Natural killer cell (primary cell): ENCODE measurements at regions not wholly inside any gene's neighbourhood (a gene's known extent, or its start where the extent isn't known, plus 50 kb on each side); places are given as distances from the start of the nearest gene placed in this dataset.

Source experiments
- ATAC-seq, 3 donors: fragments of 150-1000 bp in 2 of 3; fragments of 200-7000 bp in 1 of 3; cut with Tn5 transposase; 1 replicate in 1 of 3; 2 replicates in 2 of 3; pipeline ENCODE4 v1.10.0; 2021; ENCODE audit warnings: mild to moderate bottlenecking in 2 of 3, moderate library complexity in 2 of 3
- DNase-seq, 2 donors: peaks; one replicate each; pipeline versions ENCODE4 v3.0.0 to v3.0.0-alpha.2; 2013 to 2021; ENCODE audit warnings: mixed read lengths in 1 of 2
- H3K27ac ChIP-seq: one replicate; pipeline ENCODE4 v1.5.1; 2013; ENCODE audit warnings: mild to moderate bottlenecking, low read length
- H3K27me3 ChIP-seq: one replicate; pipeline ENCODE4 v1.6.1; 2013; ENCODE audit warnings: low read length; ENCODE audit not compliant: control insufficient read depth, insufficient read depth
- H3K36me3 ChIP-seq: one replicate; pipeline ENCODE4 v1.6.1; 2013; ENCODE audit warnings: low read length; ENCODE audit not compliant: control insufficient read depth, insufficient read depth
- H3K4me1 ChIP-seq: one replicate; pipeline ENCODE4 v1.6.1; 2013; ENCODE audit warnings: low read length; ENCODE audit not compliant: control insufficient read depth, insufficient read depth
- H3K4me3 ChIP-seq: one replicate; pipeline ENCODE4 v1.5.1; 2013; ENCODE audit warnings: low read length
- H3K9me3 ChIP-seq: one replicate; pipeline ENCODE4 v1.6.1; 2013; ENCODE audit warnings: low read length; ENCODE audit not compliant: control insufficient read depth, insufficient read depth
- H3K27ac Mint-ChIP-seq, 2 donors: one replicate each; pipeline ENCODE4 v1.8.0; 2022; ENCODE audit warnings: mild to moderate bottlenecking in 2 of 2, mixed read lengths in 2 of 2, moderate library complexity in 1 of 2
- H3K27me3 Mint-ChIP-seq, 2 donors: one replicate each; pipeline ENCODE4 v1.8.0; 2022; ENCODE audit warnings: low read depth in 2 of 2, mixed read lengths in 2 of 2
- H3K36me3 Mint-ChIP-seq: one replicate; pipeline ENCODE4 v1.8.0; 2022; ENCODE audit warnings: mixed read lengths
- H3K4me1 Mint-ChIP-seq, 2 donors: one replicate each; pipeline ENCODE4 v1.8.0; 2022; ENCODE audit warnings: mixed read lengths in 2 of 2
- H3K4me3 Mint-ChIP-seq: one replicate; pipeline ENCODE4 v1.8.0; 2022; ENCODE audit warnings: mild to moderate bottlenecking, moderate library complexity, mixed read lengths
- H3K9me3 Mint-ChIP-seq, 2 donors: one replicate each; pipeline ENCODE4 v1.8.0; 2022; ENCODE audit warnings: mixed read lengths in 2 of 2
- CTCF ChIP-seq: fragments of 200-600 bp; IDR thresholded peaks from one replicate; pipeline ENCODE4 v1.8.0; 2022; ENCODE audit warnings: antibody characterized with exemption
- WGBS: methylation state at CpG from one replicate; pipeline ENCODE4 v1.1.7; 2013; ENCODE audit warnings: missing lambda C conversion rate; ENCODE audit not compliant: insufficient coverage; 5-methylcytosine and 5-hydroxymethylcytosine counted together
- intact Hi-C: fragments of 100-400 bp; cut with micrococcal nuclease; formaldehyde crosslinking; loops from one replicate; pipeline ENCODE4 v1.14.2; 2022

- Mint-ChIP-seq H3K36me3 (no peaks in the 10 kb centered on the region), H3K9me3 (no peaks in the 10 kb centered on the region), H3K27me3 (peaks cover 0 to 5% of the 10 kb centered on the region in 2 donors), H3K27ac (no peak overlapping the region), H3K4me1 (no peaks in the 10 kb centered on the region), H3K4me3 (no peak overlapping the region)
- H3K27me3 ChIP-seq, result no peaks in the 10 kb centered on the region
- H3K27ac ChIP-seq, result no peak overlapping the region
- ATAC-seq, result no peak
- TF ChIP-seq CTCF, result no peak
- H3K9me3 ChIP-seq, result no peaks in the 10 kb centered on the region
- H3K36me3 ChIP-seq, result no peaks in the 10 kb centered on the region
- intact Hi-C loops, result no loop called here
- no peak overlapping the region for H3K4me3 ChIP-seq
- H3K4me1 ChIP-seq, result no peaks in the 10 kb centered on the region
- no peak for DNase-seq
- 83% methylated on average over 2 of the region's 2 CpGs for WGBS
Measured at GRCh38 chr3:25114532-25114931, 313.5 kb upstream of the RARB start.

- Mint-ChIP-seq H3K36me3 (no peaks in the 10 kb centered on the region), H3K4me1 (no peaks in the 10 kb centered on the region), H3K27me3 (peaks cover 0 to 5% of the 10 kb centered on the region in 2 donors), H3K27ac (no peak overlapping the region), H3K4me3 (no peak overlapping the region), H3K9me3 (peaks cover 0 to 2% of the 10 kb centered on the region in 2 donors)
- Histone ChIP-seq H3K27ac (no peak overlapping the region), H3K27me3 (no peaks in the 10 kb centered on the region), H3K4me3 (no peak overlapping the region), H3K9me3 (no peaks in the 10 kb centered on the region), H3K36me3 (no peaks in the 10 kb centered on the region), H3K4me1 (no peaks in the 10 kb centered on the region)
- WGBS, result 88% methylated on average over 4 of the region's 4 CpGs
- ATAC-seq (no peak), DNase-seq (no peak)
- no peak for TF ChIP-seq CTCF
- intact Hi-C loops, result no loop called here
Measured at GRCh38 chr3:25117005-25117593, 311.0 kb upstream of the RARB start.

- Mint-ChIP-seq H3K27ac (no peak overlapping the region), H3K36me3 (no peaks in the 10 kb centered on the region), H3K9me3 (peaks cover 0 to 2% of the 10 kb centered on the region in 2 donors), H3K4me1 (no peaks in the 10 kb centered on the region), H3K27me3 (no peaks in the 10 kb centered on the region), H3K4me3 (no peak overlapping the region)
- 100% methylated on average over 1 of the region's 1 CpG for WGBS
- ATAC-seq, result no peak
- intact Hi-C loops, result no loop called here
- Histone ChIP-seq H3K27me3 (no peaks in the 10 kb centered on the region), H3K4me3 (no peak overlapping the region), H3K4me1 (no peaks in the 10 kb centered on the region), H3K9me3 (no peaks in the 10 kb centered on the region), H3K36me3 (no peaks in the 10 kb centered on the region), H3K27ac (no peak overlapping the region)
- no peak for TF ChIP-seq CTCF
- no peak for DNase-seq
Measured at GRCh38 chr3:25119682-25120081, 308.4 kb upstream of the RARB start.

- ATAC-seq (no peak), DNase-seq (no peak)
- Mint-ChIP-seq H3K9me3 (peaks cover 0 to 5% of the 10 kb centered on the region in 2 donors), H3K4me3 (no peak overlapping the region), H3K27ac (no peak overlapping the region), H3K36me3 (no peaks in the 10 kb centered on the region), H3K4me1 (no peaks in the 10 kb centered on the region), H3K27me3 (no peaks in the 10 kb centered on the region)
- 86% methylated on average over 4 of the region's 4 CpGs for WGBS
- intact Hi-C loops, result no loop called here
- Histone ChIP-seq H3K4me1 (no peaks in the 10 kb centered on the region), H3K36me3 (no peaks in the 10 kb centered on the region), H3K4me3 (no peak overlapping the region), H3K27ac (no peak overlapping the region), H3K9me3 (no peaks in the 10 kb centered on the region), H3K27me3 (no peaks in the 10 kb centered on the region)
- no peak for TF ChIP-seq CTCF
Measured at GRCh38 chr3:25120665-25121064, 307.4 kb upstream of the RARB start.
